Neural progenitor cell (in vitro differentiated cells): ENCODE measurements at regions not wholly inside any gene's neighbourhood (a gene's known extent, or its start where the extent isn't known, plus 50 kb on each side); places are given as distances from the start of the nearest gene placed in this dataset.

Experiments
- DNase-seq: peaks from one replicate; pipeline ENCODE4 v3.0.0-alpha.2; 2016; ENCODE audit warnings: low spot score
- H2AFZ ChIP-seq: fragments of 200-600 bp; sonication (generic); replicated peaks from 2 replicates; pipeline ENCODE4 v1.6.1; 2016; ENCODE audit warnings: antibody characterized with exemption
- H3F3A ChIP-seq: fragments of 200-600 bp; sonication (generic); 2 replicates; pipeline ENCODE4 v1.6.1; 2016; ENCODE audit warnings: antibody characterized with exemption, low read depth
- H3K27ac ChIP-seq: fragments of 200-600 bp; sonication (generic); 2 replicates; pipeline ENCODE4 v1.5.1; 2016; ENCODE audit warnings: mild to moderate bottlenecking
- H3K27me3 ChIP-seq: fragments of 200-600 bp; sonication (generic); 2 replicates; pipeline ENCODE4 v1.6.1; 2016; ENCODE audit warnings: mild to moderate bottlenecking, moderate library complexity
- H3K36me3 ChIP-seq: fragments of 200-600 bp; sonication (generic); 2 replicates; pipeline ENCODE4 v1.5.1; 2016
- H3K4me1 ChIP-seq: fragments of 200-600 bp; sonication (generic); 2 replicates; pipeline ENCODE4 v1.6.1; 2016; ENCODE audit warnings: mixed run types
- H3K4me2 ChIP-seq: fragments of 200-600 bp; sonication (generic); 2 replicates; pipeline ENCODE4 v1.6.1; 2016
- H3K4me3 ChIP-seq: fragments of 200-600 bp; sonication (generic); 2 replicates; pipeline ENCODE4 v1.5.1; 2016
- H3K79me2 ChIP-seq: fragments of 200-600 bp; sonication (generic); 2 replicates; pipeline ENCODE4 v1.6.1; 2016; ENCODE audit warnings: low read depth
- H3K9ac ChIP-seq: fragments of 200-600 bp; sonication (generic); 2 replicates; pipeline ENCODE4 v1.6.1; 2016
- H3K9me3 ChIP-seq: fragments of 200-600 bp; sonication (generic); 2 replicates; pipeline ENCODE4 v1.5.1; 2016; ENCODE audit warnings: low read depth
- H4K20me1 ChIP-seq: fragments of 200-600 bp; sonication (generic); 2 replicates; pipeline ENCODE4 v1.6.1; 2016; ENCODE audit warnings: low read depth
- H3K27ac Mint-ChIP-seq: 3 replicates; pipeline ENCODE4 v1.8.0; 2021; ENCODE audit warnings: mixed read lengths
- H3K27me3 Mint-ChIP-seq: 2 replicates; pipeline ENCODE4 v1.8.0; 2022; ENCODE audit warnings: low read depth, mild to moderate bottlenecking, inconsistent platforms, moderate library complexity, mixed read lengths; ENCODE audit not compliant: insufficient read depth
- H3K36me3 Mint-ChIP-seq: 3 replicates; pipeline ENCODE4 v1.8.0; 2021; ENCODE audit warnings: mixed read lengths
- H3K4me1 Mint-ChIP-seq: 3 replicates; pipeline ENCODE4 v1.8.0; 2021; ENCODE audit warnings: mixed read lengths
- H3K4me3 Mint-ChIP-seq: 3 replicates; pipeline ENCODE4 v1.8.0; 2021; ENCODE audit warnings: mild to moderate bottlenecking, moderate library complexity, mixed read lengths
- H3K9me3 Mint-ChIP-seq: 3 replicates; pipeline ENCODE4 v1.8.0; 2020; ENCODE audit warnings: mixed read lengths
- EZH2 ChIP-seq: fragments of 200-600 bp; sonication (generic); IDR thresholded peaks from 2 replicates; pipeline ENCODE4 v1.6.1; 2017; ENCODE audit warnings: antibody characterized with exemption, mild to moderate bottlenecking, moderate library complexity
- EZH2phosphoT487 ChIP-seq: fragments of 200-600 bp; sonication (generic); IDR thresholded peaks from 2 replicates; pipeline ENCODE4 v1.6.1; 2017; ENCODE audit warnings: antibody characterized with exemption
- TF ChIP-seq, protein P1 (sequence below): fragments of 200-600 bp; sonication (generic); IDR thresholded peaks from 2 replicates; pipeline ENCODE4 v1.5.1; 2017; ENCODE audit warnings: antibody characterized with exemption, mild to moderate bottlenecking

DNA sequence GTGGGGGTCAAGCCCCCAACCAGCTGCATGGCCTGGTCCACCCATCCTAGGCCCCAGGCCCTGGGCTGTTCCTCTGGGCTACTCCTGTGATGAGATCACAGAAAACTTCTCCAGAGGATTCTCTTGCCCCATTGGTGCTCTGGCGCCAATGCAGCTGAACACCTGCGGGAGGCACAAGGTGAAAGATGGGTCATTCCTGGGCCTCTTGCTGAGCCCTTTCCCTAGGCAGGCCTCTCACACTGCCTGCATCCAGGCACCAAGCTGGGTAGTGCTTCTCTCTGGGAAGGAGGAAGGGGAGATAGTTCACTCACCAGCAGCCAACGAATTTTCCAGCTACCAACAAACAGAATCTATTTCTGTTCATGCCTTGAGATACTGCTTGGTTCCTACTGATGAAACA is 142.1 kb downstream of the PXDC1 start:
- no peak for DNase-seq
- Histone ChIP-seq H3K4me3 (no peak overlapping the region), H4K20me1 (no peaks in the 10 kb centered on the region), H3K9ac (no peak overlapping the region), H3K27me3 (no peaks in the 10 kb centered on the region), H3K79me2 (no peaks in the 10 kb centered on the region), H3F3A (peaks cover 7% of the 10 kb centered on the region), H3K4me1 (peaks cover 12% of the 10 kb centered on the region), H3K36me3 (no peaks in the 10 kb centered on the region), H2AFZ (no peak overlapping the region), H3K9me3 (no peaks in the 10 kb centered on the region), H3K27ac (no peak overlapping the region), H3K4me2 (peak overlapping the region; percentile 10)
- TF ChIP-seq EZH2: no peak
- no peak for TF ChIP-seq EZH2phosphoT487
- TF ChIP-seq, protein P1, sequence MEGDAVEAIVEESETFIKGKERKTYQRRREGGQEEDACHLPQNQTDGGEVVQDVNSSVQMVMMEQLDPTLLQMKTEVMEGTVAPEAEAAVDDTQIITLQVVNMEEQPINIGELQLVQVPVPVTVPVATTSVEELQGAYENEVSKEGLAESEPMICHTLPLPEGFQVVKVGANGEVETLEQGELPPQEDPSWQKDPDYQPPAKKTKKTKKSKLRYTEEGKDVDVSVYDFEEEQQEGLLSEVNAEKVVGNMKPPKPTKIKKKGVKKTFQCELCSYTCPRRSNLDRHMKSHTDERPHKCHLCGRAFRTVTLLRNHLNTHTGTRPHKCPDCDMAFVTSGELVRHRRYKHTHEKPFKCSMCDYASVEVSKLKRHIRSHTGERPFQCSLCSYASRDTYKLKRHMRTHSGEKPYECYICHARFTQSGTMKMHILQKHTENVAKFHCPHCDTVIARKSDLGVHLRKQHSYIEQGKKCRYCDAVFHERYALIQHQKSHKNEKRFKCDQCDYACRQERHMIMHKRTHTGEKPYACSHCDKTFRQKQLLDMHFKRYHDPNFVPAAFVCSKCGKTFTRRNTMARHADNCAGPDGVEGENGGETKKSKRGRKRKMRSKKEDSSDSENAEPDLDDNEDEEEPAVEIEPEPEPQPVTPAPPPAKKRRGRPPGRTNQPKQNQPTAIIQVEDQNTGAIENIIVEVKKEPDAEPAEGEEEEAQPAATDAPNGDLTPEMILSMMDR: no peak
- Mint-ChIP-seq H3K4me3 (no peak overlapping the region), H3K9me3 (no peaks in the 10 kb centered on the region), H3K27ac (no peak overlapping the region), H3K4me1 (peaks cover 54% of the 10 kb centered on the region), H3K36me3 (no peaks in the 10 kb centered on the region), H3K27me3 (peaks cover 18% of the 10 kb centered on the region)

DNA sequence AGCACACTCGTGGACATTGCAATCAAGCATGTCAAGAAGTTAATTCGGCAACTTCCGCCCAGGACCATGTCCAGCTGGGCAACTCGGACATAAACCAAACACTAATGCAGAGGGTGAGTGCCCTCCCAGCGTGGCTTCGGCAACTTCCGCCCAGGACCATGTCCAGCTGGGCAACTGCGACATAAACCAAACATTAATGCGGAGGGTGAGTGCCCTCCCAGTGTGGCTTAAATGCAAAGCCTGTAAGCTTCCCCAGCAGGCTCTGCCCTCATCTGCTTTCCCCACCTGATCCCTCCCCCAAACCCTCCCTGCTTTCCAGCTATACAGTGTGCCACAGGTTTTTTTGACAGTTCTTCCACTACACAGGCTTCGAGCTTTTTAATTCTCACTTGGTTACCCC is 143.4 kb downstream of the PXDC1 start:
- Mint-ChIP-seq H3K9me3 (peaks cover 3% of the 10 kb centered on the region), H3K4me3 (no peak overlapping the region), H3K4me1 (peaks cover 54% of the 10 kb centered on the region), H3K36me3 (no peaks in the 10 kb centered on the region), H3K27ac (no peak overlapping the region), H3K27me3 (peaks cover 14% of the 10 kb centered on the region)
- Histone ChIP-seq H3K4me2 (no peak overlapping the region), H3K79me2 (no peaks in the 10 kb centered on the region), H3K9ac (no peak overlapping the region), H3K4me1 (peaks cover 12% of the 10 kb centered on the region), H3K27ac (no peak overlapping the region), H2AFZ (no peak overlapping the region), H3K9me3 (no peaks in the 10 kb centered on the region), H3K36me3 (no peaks in the 10 kb centered on the region), H3K27me3 (no peaks in the 10 kb centered on the region), H4K20me1 (no peaks in the 10 kb centered on the region), H3F3A (peaks cover 7% of the 10 kb centered on the region), H3K4me3 (no peak overlapping the region)
- no peak for DNase-seq
- TF ChIP-seq, protein P1: no peak
- TF ChIP-seq EZH2phosphoT487 (no peak), EZH2 (no peak)

DNA sequence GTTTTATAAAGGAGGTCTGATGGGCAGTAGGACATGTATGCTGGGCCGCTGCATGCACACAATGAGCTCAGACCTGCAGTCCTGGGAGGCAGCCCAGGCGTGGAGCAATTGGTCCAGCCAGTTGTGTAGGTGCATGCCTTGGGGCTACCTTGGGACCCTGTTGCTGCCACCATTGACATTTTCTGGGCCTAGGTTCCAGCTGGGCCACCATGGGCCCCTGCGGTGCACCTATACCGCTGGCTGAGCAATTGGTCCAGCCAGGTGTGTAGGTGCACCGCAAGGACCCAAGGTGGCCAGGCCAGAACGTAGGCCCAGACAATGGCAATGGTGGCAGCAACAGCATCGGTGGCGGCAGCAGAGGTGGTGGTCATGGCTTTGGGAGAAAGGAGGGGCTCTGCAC is 143.9 kb downstream of the PXDC1 start:
- no peak overlapping the region for H2AFZ ChIP-seq
- H3K36me3 ChIP-seq: no peaks in the 10 kb centered on the region
- no peak overlapping the region for H3K27ac ChIP-seq
- peaks cover 4% of the 10 kb centered on the region for H3K9me3 Mint-ChIP-seq
- H3K9me3 ChIP-seq: no peaks in the 10 kb centered on the region
- H4K20me1 ChIP-seq: no peaks in the 10 kb centered on the region
- H3K27me3 Mint-ChIP-seq: peaks cover 14% of the 10 kb centered on the region
- H3K79me2 ChIP-seq: no peaks in the 10 kb centered on the region
- H3K4me3 Mint-ChIP-seq: no peak overlapping the region
- no peaks in the 10 kb centered on the region for H3K36me3 Mint-ChIP-seq
- H3F3A ChIP-seq: peaks cover 7% of the 10 kb centered on the region
- no peak overlapping the region for H3K27ac Mint-ChIP-seq
- no peak overlapping the region for H3K9ac ChIP-seq
- peaks cover 12% of the 10 kb centered on the region for H3K4me1 ChIP-seq
- H3K4me3 ChIP-seq: no peak overlapping the region
- H3K4me1 Mint-ChIP-seq: peaks cover 48% of the 10 kb centered on the region
- TF ChIP-seq EZH2phosphoT487: no peak
- no peak for TF ChIP-seq EZH2
- TF ChIP-seq, protein P1: no peak
- no peak for DNase-seq
- no peak overlapping the region for H3K4me2 ChIP-seq
- H3K27me3 ChIP-seq: no peaks in the 10 kb centered on the region

DNA sequence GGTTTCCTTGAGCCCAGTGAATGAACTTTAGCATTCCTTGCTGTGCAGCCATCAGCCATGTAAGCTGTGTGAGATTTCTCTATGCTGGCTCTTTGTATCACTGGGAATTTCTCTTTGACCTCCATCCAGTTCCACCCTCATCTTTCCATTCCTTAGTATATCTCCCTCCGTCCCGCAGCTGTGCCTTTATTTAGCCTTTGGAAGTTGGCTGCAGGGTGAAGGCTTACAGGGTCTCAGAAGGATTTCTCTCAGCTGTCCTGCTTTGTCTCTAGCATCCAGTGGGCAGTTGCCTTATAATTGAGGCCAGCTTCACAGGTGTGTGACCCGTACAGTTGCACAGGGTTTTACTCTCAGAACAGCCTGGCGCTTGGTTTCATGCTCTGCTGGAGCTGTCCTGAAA is 144.3 kb downstream of the PXDC1 start:
- H3K27ac ChIP-seq: no peak overlapping the region

More for the DNA sequence above, 144.3 kb downstream of the PXDC1 start:
- Histone ChIP-seq H3K9me3 (no peaks in the 10 kb centered on the region), H3K4me3 (no peak overlapping the region), H3K36me3 (no peaks in the 10 kb centered on the region), H3K4me2 (no peak overlapping the region), H4K20me1 (no peaks in the 10 kb centered on the region), H3K79me2 (no peaks in the 10 kb centered on the region), H3F3A (peaks cover 7% of the 10 kb centered on the region), H3K9ac (no peak overlapping the region), H3K27me3 (no peaks in the 10 kb centered on the region), H3K4me1 (peaks cover 12% of the 10 kb centered on the region), H2AFZ (no peak overlapping the region)
- Mint-ChIP-seq H3K27me3 (peaks cover 14% of the 10 kb centered on the region), H3K4me3 (no peak overlapping the region), H3K9me3 (peaks cover 9% of the 10 kb centered on the region), H3K27ac (no peak overlapping the region), H3K36me3 (no peaks in the 10 kb centered on the region), H3K4me1 (peaks cover 44% of the 10 kb centered on the region)
- DNase-seq: no peak
- TF ChIP-seq EZH2phosphoT487: no peak
- TF ChIP-seq EZH2: no peak
- TF ChIP-seq, protein P1: no peak
